ENCODE measurements at regions not wholly inside any gene's neighbourhood (a gene's known extent, or its start where the extent isn't known, plus 50 kb on each side); places are given as distances from the start of the nearest gene placed in this dataset.

DNA sequence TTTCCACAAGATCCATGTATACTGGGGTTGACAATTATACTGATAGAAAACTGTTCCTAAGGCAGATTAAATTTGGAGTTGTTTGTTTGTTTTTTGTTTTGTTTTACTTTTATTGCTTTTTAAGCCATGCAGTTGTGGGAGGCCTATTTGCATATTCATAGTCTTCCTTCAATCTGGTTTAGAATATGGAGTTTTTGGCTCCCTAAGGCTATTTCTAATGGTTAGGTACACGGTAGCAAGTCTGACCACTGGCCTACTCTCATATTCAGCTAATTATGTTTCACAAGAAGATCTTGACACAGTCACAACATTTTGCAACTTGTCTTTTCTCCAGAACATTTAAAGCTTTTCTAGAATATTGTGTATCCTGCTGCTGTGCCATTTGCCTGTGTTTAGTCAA, 725.5 kb downstream of the PCDH18 start:
- ATAC-seq (no peak), DNase-seq (no peak)
- no peaks in the 10 kb centered on the region for H3K36me3 ChIP-seq
- H3K27me3 ChIP-seq (ENCODE audit: low read depth): no peaks in the 10 kb centered on the region
- TF ChIP-seq, protein P1, sequence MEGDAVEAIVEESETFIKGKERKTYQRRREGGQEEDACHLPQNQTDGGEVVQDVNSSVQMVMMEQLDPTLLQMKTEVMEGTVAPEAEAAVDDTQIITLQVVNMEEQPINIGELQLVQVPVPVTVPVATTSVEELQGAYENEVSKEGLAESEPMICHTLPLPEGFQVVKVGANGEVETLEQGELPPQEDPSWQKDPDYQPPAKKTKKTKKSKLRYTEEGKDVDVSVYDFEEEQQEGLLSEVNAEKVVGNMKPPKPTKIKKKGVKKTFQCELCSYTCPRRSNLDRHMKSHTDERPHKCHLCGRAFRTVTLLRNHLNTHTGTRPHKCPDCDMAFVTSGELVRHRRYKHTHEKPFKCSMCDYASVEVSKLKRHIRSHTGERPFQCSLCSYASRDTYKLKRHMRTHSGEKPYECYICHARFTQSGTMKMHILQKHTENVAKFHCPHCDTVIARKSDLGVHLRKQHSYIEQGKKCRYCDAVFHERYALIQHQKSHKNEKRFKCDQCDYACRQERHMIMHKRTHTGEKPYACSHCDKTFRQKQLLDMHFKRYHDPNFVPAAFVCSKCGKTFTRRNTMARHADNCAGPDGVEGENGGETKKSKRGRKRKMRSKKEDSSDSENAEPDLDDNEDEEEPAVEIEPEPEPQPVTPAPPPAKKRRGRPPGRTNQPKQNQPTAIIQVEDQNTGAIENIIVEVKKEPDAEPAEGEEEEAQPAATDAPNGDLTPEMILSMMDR (IDR thresholded peaks at IDR 0.05): no peak
- no peaks in the 10 kb centered on the region for H3K4me1 ChIP-seq
- intact Hi-C loops (cut with DNase I): no loop called here
- no peak overlapping the region for H3K27ac ChIP-seq
- H3K4me3 ChIP-seq: no peak overlapping the region
- H3K9me3 ChIP-seq: no peaks in the 10 kb centered on the region

DNA sequence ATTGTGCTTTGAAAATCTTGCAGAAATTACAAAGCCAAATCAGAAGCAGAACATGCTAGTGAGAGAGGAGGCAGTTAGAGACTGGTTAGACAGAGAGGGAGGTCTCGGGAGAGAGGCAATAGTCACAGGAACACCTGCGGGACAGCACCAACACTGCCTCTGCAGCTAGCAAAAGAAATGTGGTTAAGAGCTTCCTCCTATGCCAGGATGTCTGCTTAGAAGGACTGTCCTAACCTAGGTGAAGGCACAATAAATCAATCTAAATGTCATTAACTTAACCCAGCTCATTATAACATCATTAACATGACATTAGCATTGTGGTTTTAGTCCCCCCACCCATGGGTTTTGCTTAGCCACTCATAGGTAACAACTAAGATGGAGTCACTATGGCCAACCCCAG, 726.7 kb downstream of the PCDH18 start:
- Histone ChIP-seq H3K27ac (no peak overlapping the region), H3K36me3 (no peaks in the 10 kb centered on the region), H3K4me3 (no peak overlapping the region), H3K27me3 (ENCODE audit: low read depth) (no peaks in the 10 kb centered on the region), H3K4me1 (no peaks in the 10 kb centered on the region), H3K9me3 (no peaks in the 10 kb centered on the region)
- ATAC-seq (no peak), DNase-seq (no peak)
- TF ChIP-seq, protein P1 (IDR thresholded peaks at IDR 0.05): no peak
- intact Hi-C loops (cut with DNase I): no loop called here

DNA sequence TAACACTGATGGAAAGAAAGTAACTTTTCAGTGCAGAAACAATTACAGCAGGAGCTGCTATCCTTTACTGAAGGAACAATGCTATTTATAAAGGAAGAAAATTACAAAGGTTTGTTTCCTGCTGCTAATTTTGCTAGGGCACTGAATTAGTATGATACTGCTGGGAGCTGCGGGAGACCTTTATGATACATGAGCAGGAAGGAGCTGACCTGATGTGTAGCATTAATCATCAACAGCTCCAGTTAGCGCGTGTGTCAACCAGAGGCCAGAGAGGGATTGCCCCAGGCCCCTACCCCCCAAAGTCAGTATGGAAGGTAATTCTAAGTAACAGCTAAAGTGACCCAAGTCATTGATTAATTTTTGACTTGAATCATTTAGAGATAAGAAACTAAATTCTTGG, 728.9 kb downstream of the PCDH18 start:
- H3K4me3 ChIP-seq: no peak overlapping the region
- no peaks in the 10 kb centered on the region for H3K9me3 ChIP-seq
- ATAC-seq (no peak), DNase-seq (no peak)
- TF ChIP-seq, protein P1 (IDR thresholded peaks at IDR 0.05): no peak
- no peak overlapping the region for H3K27ac ChIP-seq
- intact Hi-C loops (cut with DNase I): no loop called here
- no peaks in the 10 kb centered on the region for H3K27me3 ChIP-seq (ENCODE audit: low read depth)
- H3K36me3 ChIP-seq: no peaks in the 10 kb centered on the region
- H3K4me1 ChIP-seq: no peaks in the 10 kb centered on the region

DNA sequence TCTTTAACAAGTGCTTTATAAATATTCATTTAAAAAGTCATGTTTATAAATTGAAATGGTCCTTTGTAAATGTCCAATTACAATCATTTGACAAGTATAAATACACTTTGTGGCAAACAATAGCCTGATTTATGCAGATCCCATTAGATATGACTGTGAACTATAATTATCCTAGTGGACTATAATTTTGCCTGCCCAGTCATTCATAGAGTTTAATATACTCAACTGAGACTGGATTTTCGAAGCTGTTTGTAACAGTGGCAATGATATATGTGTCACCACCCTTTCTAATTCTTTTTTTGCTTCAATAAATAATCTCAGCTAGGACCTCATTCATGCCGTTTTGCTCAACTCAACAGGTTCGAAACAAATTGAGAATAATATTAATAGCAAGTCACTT, 732.0 kb downstream of the PCDH18 start:
- intact Hi-C loops (cut with DNase I): no loop called here
- no peak overlapping the region for H3K27ac ChIP-seq
- H3K27me3 ChIP-seq (ENCODE audit: low read depth): no peaks in the 10 kb centered on the region
- H3K9me3 ChIP-seq: no peaks in the 10 kb centered on the region
- H3K4me1 ChIP-seq: no peaks in the 10 kb centered on the region
- TF ChIP-seq, protein P1 (IDR thresholded peaks at IDR 0.05): no peak
- DNase-seq: no peak
- no peak overlapping the region for H3K4me3 ChIP-seq
- no peaks in the 10 kb centered on the region for H3K36me3 ChIP-seq
- no peak for ATAC-seq

DNA sequence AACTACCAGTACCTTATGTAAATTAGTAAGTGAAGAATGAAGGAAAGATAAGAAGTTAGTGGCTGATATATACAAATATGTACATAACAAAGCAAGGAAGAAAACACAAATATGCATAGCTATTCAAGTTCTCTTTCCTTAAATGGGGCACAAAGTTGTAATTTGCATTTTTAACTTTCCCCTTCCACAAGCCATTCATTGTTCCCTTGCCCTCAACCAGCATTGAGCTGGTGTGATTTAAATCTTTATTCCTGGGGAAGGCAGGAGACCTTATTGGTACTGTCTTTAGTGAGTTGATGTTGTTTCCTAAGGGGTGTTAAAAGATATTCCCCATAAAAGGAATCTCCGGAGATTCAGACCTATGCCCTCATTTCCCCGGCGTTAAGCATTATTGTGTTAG, 735.3 kb downstream of the PCDH18 start:
- intact Hi-C loops (cut with DNase I): no loop called here
- Histone ChIP-seq H3K36me3 (no peaks in the 10 kb centered on the region), H3K9me3 (no peaks in the 10 kb centered on the region), H3K27ac (no peak overlapping the region), H3K4me1 (no peaks in the 10 kb centered on the region), H3K27me3 (ENCODE audit: low read depth) (no peaks in the 10 kb centered on the region), H3K4me3 (no peak overlapping the region)
- TF ChIP-seq, protein P1 (IDR thresholded peaks at IDR 0.05): no peak
- ATAC-seq (no peak), DNase-seq (no peak)

DNA sequence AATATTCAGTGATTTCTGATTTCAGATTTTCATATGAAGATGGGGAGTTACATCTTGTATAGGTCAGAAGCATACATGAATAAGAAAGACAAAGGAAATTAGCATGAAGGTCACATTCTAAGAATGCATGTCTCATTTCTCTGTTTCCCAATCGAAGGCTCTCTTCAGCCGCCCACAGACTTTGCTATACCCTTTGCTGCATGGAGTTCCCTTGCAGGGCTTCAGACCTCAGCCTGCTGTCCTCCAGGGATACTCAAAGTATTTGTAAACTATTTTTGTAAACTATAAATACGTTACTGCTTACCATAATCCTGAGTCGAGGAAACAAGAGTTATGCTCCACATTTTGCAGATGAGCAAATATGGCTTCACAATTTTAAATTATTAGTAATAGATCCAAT, 738.4 kb downstream of the PCDH18 start:
- TF ChIP-seq, protein P1 (IDR thresholded peaks at IDR 0.05): no peak
- H3K4me3 ChIP-seq: no peak overlapping the region
- no peak overlapping the region for H3K27ac ChIP-seq
- H3K4me1 ChIP-seq: no peaks in the 10 kb centered on the region
- no peaks in the 10 kb centered on the region for H3K9me3 ChIP-seq
- DNase-seq (no peak), ATAC-seq (no peak)
- H3K27me3 ChIP-seq (ENCODE audit: low read depth): no peaks in the 10 kb centered on the region
- intact Hi-C loops (cut with DNase I): no loop called here
- H3K36me3 ChIP-seq: no peaks in the 10 kb centered on the region

Data from lower lobe of right lung (tissue), 2 donors.